ENCODE measurements at regions not wholly inside any gene's neighbourhood (a gene's known extent, or its start where the extent isn't known, plus 50 kb on each side); places are given as distances from the start of the nearest gene placed in this dataset.

- TF ChIP-seq RREB1 (CRISPR knock-in tag; IDR thresholded peaks at IDR 0.05) = 0 out of 2 replicates have a peak, but pooled peaks have one; percentile 37
- no peak; a peak in 1 of 4 replicates for TF ChIP-seq FOXK2 (conservative IDR thresholded peaks at IDR 0.05 in 1 of 2, IDR thresholded peaks at IDR 0.05 in 1 of 2; ENCODE audit: low read depth in 2 of 2)
- TF ChIP-seq ZNF253 (CRISPR knock-in tag; conservative IDR thresholded peaks at IDR 0.05) = no peak
- no peak for TF ChIP-seq ADNP (tag; IDR thresholded peaks at IDR 0.05)
- no peak for TF ChIP-seq IFI16 (CRISPR knock-in tag; IDR thresholded peaks at IDR 0.05)
- no peak for TF ChIP-seq ATF2 (CRISPR knock-in tag; IDR thresholded peaks at IDR 0.05)
- peak; percentile 68 for TF ChIP-seq ZFX (CRISPR knock-in tag; IDR thresholded peaks at IDR 0.05)
- peak; percentile 88 to 95 (median 91) for TF ChIP-seq CTCF (IDR thresholded peaks at IDR 0.05 in 2 of 3, conservative IDR thresholded peaks at IDR 0.05 in 1 of 3; ENCODE audit: insufficient read depth in 2 of 3, low read depth in 1 of 3, low read length in 3 of 3)
- TF ChIP-seq THAP7 (CRISPR knock-in tag; IDR thresholded peaks at IDR 0.05) = no peak
- TF ChIP-seq GABPA (tag; conservative IDR thresholded peaks at IDR 0.05; ENCODE audit: low read depth) = peak; percentile 59; the same call in 1 of the 2 replicates
- TF ChIP-seq BCOR (IDR thresholded peaks at IDR 0.05) = no peak
- 0 out of 2 replicates have a peak, but pooled peaks have one; percentile 36 for TF ChIP-seq TOE1 (IDR thresholded peaks at IDR 0.05; ENCODE audit: borderline replicate concordance)
- TF ChIP-seq TOE1 (CRISPR knock-in tag; IDR thresholded peaks at IDR 0.05; ENCODE audit: borderline replicate concordance, low read depth) = no peak
- no peak for TF ChIP-seq KAT7 (CRISPR knock-in tag; IDR thresholded peaks at IDR 0.05; ENCODE audit: borderline replicate concordance)
- no peak for TF ChIP-seq TAF9B (IDR thresholded peaks at IDR 0.05; ENCODE audit: partially characterized antibody)
Measured at GRCh38 chr3:170689893-170690660, 104.2 kb upstream of the SLC7A14 start (continued).

Measured in K562 (cell line).